H9 (cell line): ENCODE measurements at regions not wholly inside any gene's neighbourhood (a gene's known extent, or its start where the extent isn't known, plus 50 kb on each side); places are given as distances from the start of the nearest gene placed in this dataset.

ENCODE experiments used
- DNase-seq: peaks from one replicate; pipeline ENCODE4 v3.0.0-alpha.2; 2017
- H2AFZ ChIP-seq: one replicate; pipeline ENCODE4 v1.6.1; 2013; ENCODE audit warnings: mild to moderate bottlenecking, low read length, control low read depth, moderate library complexity
- H2AK5ac ChIP-seq: 2 replicates; pipeline ENCODE4 v1.6.1; 2013; ENCODE audit warnings: low read length, control low read depth, mixed read lengths; ENCODE audit not compliant: insufficient read length
- H2BK120ac ChIP-seq: one replicate; pipeline ENCODE4 v1.6.1; 2013; ENCODE audit warnings: low read depth, mild to moderate bottlenecking, low read length, control low read depth, inconsistent platforms; ENCODE audit not compliant: poor library complexity, severe bottlenecking
- H2BK12ac ChIP-seq: 2 replicates; pipeline ENCODE4 v1.6.1; 2013; ENCODE audit warnings: low read length, control low read depth, mixed read lengths, low read depth; ENCODE audit not compliant: insufficient read length
- H2BK15ac ChIP-seq: 2 replicates; pipeline ENCODE4 v1.6.1; 2013; ENCODE audit warnings: low read depth, low read length, control low read depth
- H2BK20ac ChIP-seq: one replicate; pipeline ENCODE4 v1.6.1; 2013; ENCODE audit warnings: low read depth, mild to moderate bottlenecking, low read length, control low read depth, inconsistent platforms; ENCODE audit not compliant: poor library complexity, severe bottlenecking
- H2BK5ac ChIP-seq: 2 replicates; pipeline ENCODE4 v1.6.1; 2013; ENCODE audit warnings: low read length, control low read depth, mixed read lengths; ENCODE audit not compliant: insufficient read length
- H3K14ac ChIP-seq: 2 replicates; pipeline ENCODE4 v1.6.1; 2013; ENCODE audit warnings: low read length, control low read depth; ENCODE audit not compliant: insufficient read depth
- H3K18ac ChIP-seq: 2 replicates; pipeline ENCODE4 v1.6.1; 2013; ENCODE audit warnings: low read depth, mild to moderate bottlenecking, mixed read lengths, low read length, control low read depth; ENCODE audit not compliant: insufficient read length
- H3K23ac ChIP-seq: 2 replicates; pipeline ENCODE4 v1.6.1; 2013; ENCODE audit warnings: low read length, control low read depth, mixed read lengths, low read depth; ENCODE audit not compliant: insufficient read length
- H3K23me2 ChIP-seq: 2 replicates; pipeline ENCODE4 v1.6.1; 2013; ENCODE audit warnings: low read depth, mild to moderate bottlenecking, mixed read lengths, low read length, control low read depth; ENCODE audit not compliant: insufficient read length, poor library complexity, severe bottlenecking
- H3K27ac ChIP-seq: 2 replicates; pipeline ENCODE4 v1.5.1; 2013; ENCODE audit warnings: low read length, control low read depth, mixed read lengths, low read depth; ENCODE audit not compliant: insufficient read length
- H3K27me3 ChIP-seq: 2 replicates; pipeline ENCODE4 v1.6.1; 2013; ENCODE audit warnings: low read length, control low read depth, inconsistent platforms; ENCODE audit not compliant: insufficient read depth
- H3K4ac ChIP-seq: 2 replicates; pipeline ENCODE4 v1.6.1; 2013; ENCODE audit warnings: low read depth, mild to moderate bottlenecking, control low read depth, inconsistent platforms, low read length, moderate library complexity
- H3K4me1 ChIP-seq: 2 replicates; pipeline ENCODE4 v1.6.1; 2013; ENCODE audit warnings: low read length, control low read depth, inconsistent platforms; ENCODE audit not compliant: insufficient read depth
- H3K4me2 ChIP-seq: 2 replicates; pipeline ENCODE4 v1.6.1; 2013; ENCODE audit warnings: low read length, control low read depth, mixed read lengths; ENCODE audit not compliant: insufficient read length, insufficient read depth
- H3K56ac ChIP-seq: 2 replicates; pipeline ENCODE4 v1.6.1; 2013; ENCODE audit warnings: low read depth, mild to moderate bottlenecking, mixed read lengths, low read length, control low read depth; ENCODE audit not compliant: insufficient read length
- H3K79me1 ChIP-seq: 2 replicates; pipeline ENCODE4 v1.6.1; 2013; ENCODE audit warnings: low read depth, mild to moderate bottlenecking, moderate library complexity, low read length, control low read depth, inconsistent platforms; ENCODE audit not compliant: insufficient read depth, poor library complexity, severe bottlenecking
- H3K79me2 ChIP-seq: 2 replicates; pipeline ENCODE4 v1.6.1; 2013; ENCODE audit warnings: low read length, control low read depth, inconsistent platforms; ENCODE audit not compliant: insufficient read depth
- H3K9ac ChIP-seq: 2 replicates; pipeline ENCODE4 v1.6.1; 2013; ENCODE audit warnings: low read length, control low read depth, mixed read lengths; ENCODE audit not compliant: insufficient read length; ENCODE audit errors: extremely low read depth
- H3K9me3 ChIP-seq: one replicate; pipeline ENCODE4 v1.6.1; 2013; ENCODE audit warnings: low read depth, low read length, inconsistent platforms; ENCODE audit not compliant: control insufficient read depth
- H3T11ph ChIP-seq: one replicate; pipeline ENCODE4 v1.6.1; 2013; ENCODE audit warnings: mild to moderate bottlenecking, low read length, control low read depth, inconsistent platforms
- H4K20me1 ChIP-seq: one replicate; pipeline ENCODE4 v1.6.1; 2013; ENCODE audit not compliant: control insufficient read depth, insufficient read length, insufficient read depth
- H4K5ac ChIP-seq: 2 replicates; pipeline ENCODE4 v1.6.1; 2013; ENCODE audit warnings: low read depth, mild to moderate bottlenecking, mixed read lengths, low read length, control low read depth; ENCODE audit not compliant: insufficient read length
- H4K8ac ChIP-seq: replicated peaks from 2 replicates; pipeline ENCODE4 v1.6.1; 2013; ENCODE audit warnings: low read length, control low read depth, mixed read lengths, low read depth; ENCODE audit not compliant: insufficient read length
- H4K91ac ChIP-seq: 2 replicates; pipeline ENCODE4 v1.6.1; 2013; ENCODE audit warnings: low read depth, mild to moderate bottlenecking, moderate library complexity, mixed read lengths, low read length, control low read depth; ENCODE audit not compliant: insufficient read length
- H3K27ac Mint-ChIP-seq, 3 experiments: 2 replicates in 2 of 3; 3 replicates in 1 of 3; pipeline ENCODE4 v1.8.0; 2020 to 2021; ENCODE audit warnings: mixed read lengths in 3 of 3, mild to moderate bottlenecking in 1 of 3, moderate library complexity in 1 of 3
- H3K27me3 Mint-ChIP-seq: 2 replicates; pipeline ENCODE4 v1.8.0; 2021; ENCODE audit warnings: low read depth, mild to moderate bottlenecking, moderate library complexity, mixed read lengths
- H3K36me3 Mint-ChIP-seq, 3 experiments: 2 replicates in 2 of 3; 3 replicates in 1 of 3; pipeline ENCODE4 v1.8.0; 2020 to 2021; ENCODE audit warnings: low read depth in 3 of 3, mixed read lengths in 3 of 3; ENCODE audit not compliant: insufficient read depth in 1 of 3
- H3K4me1 Mint-ChIP-seq, 2 experiments: 2 replicates each; pipeline ENCODE4 v1.8.0; 2020; ENCODE audit warnings: mixed read lengths in 2 of 2
- H3K4me3 Mint-ChIP-seq, 2 experiments: 2 replicates in 1 of 2; 3 replicates in 1 of 2; pipeline ENCODE4 v1.8.0; 2020 to 2021; ENCODE audit warnings: mild to moderate bottlenecking in 2 of 2, mixed read lengths in 2 of 2, moderate library complexity in 1 of 2
- H3K9me3 Mint-ChIP-seq, 2 experiments: 2 replicates in 1 of 2; 3 replicates in 1 of 2; pipeline ENCODE4 v1.8.0; 2020; ENCODE audit warnings: mild to moderate bottlenecking in 2 of 2, mixed read lengths in 2 of 2, moderate library complexity in 1 of 2
- TF ChIP-seq, protein P1 (sequence below): fragments of 200-600 bp; sonication (generic); conservative IDR thresholded peaks from 3 replicates; pipeline ENCODE4 v1.8.0; 2021; ENCODE audit warnings: antibody characterized with exemption, mild to moderate bottlenecking

DNA sequence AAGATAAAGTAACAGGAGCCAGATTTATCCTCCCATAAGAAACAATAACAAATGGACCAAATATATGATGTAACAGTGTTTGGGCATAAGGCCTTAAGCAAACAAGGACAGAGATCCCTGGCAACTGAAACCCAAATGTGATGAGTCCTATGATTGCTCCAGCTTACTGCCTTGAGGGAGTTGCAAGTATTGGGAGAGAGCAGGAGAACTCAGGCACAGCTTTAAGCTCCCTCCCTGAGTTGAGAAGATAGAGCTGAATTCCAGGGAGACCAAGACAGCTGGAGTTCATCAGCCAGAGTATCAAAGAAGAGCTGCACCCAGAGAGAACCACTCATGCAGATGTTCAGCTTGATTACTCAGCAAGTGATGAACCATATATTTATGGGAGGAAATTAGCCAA is 814.5 kb upstream of the RAB6C start:
- no peak for DNase-seq
- TF ChIP-seq, protein P1, sequence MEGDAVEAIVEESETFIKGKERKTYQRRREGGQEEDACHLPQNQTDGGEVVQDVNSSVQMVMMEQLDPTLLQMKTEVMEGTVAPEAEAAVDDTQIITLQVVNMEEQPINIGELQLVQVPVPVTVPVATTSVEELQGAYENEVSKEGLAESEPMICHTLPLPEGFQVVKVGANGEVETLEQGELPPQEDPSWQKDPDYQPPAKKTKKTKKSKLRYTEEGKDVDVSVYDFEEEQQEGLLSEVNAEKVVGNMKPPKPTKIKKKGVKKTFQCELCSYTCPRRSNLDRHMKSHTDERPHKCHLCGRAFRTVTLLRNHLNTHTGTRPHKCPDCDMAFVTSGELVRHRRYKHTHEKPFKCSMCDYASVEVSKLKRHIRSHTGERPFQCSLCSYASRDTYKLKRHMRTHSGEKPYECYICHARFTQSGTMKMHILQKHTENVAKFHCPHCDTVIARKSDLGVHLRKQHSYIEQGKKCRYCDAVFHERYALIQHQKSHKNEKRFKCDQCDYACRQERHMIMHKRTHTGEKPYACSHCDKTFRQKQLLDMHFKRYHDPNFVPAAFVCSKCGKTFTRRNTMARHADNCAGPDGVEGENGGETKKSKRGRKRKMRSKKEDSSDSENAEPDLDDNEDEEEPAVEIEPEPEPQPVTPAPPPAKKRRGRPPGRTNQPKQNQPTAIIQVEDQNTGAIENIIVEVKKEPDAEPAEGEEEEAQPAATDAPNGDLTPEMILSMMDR, result no peak

More for the DNA sequence above, 814.5 kb upstream of the RAB6C start:
- no peak overlapping the region for H3K14ac ChIP-seq
- peaks cover 3% of the 10 kb centered on the region for H3K27me3 Mint-ChIP-seq
- no peak overlapping the region for H4K8ac ChIP-seq
- H4K5ac ChIP-seq, result no peak overlapping the region
- H4K20me1 ChIP-seq, result no peaks in the 10 kb centered on the region
- no peak overlapping the region for H3K56ac ChIP-seq
- H3K23ac ChIP-seq, result no peak overlapping the region
- H3K4me1 ChIP-seq, result no peaks in the 10 kb centered on the region
- peaks cover 0 to 3% of the 10 kb centered on the region in 2 experiments; a peak in 2 of 5 replicates for H3K9me3 Mint-ChIP-seq
- no peak overlapping the region for H3K27ac Mint-ChIP-seq
- H3K27me3 ChIP-seq, result no peaks in the 10 kb centered on the region
- peaks cover 3 to 6% of the 10 kb centered on the region in 2 experiments; a peak in 2 of 4 replicates for H3K4me1 Mint-ChIP-seq
- no peak overlapping the region for H4K91ac ChIP-seq
- H2BK120ac ChIP-seq, result no peak overlapping the region
- no peak overlapping the region for H2BK12ac ChIP-seq
- no peak overlapping the region for H2BK15ac ChIP-seq
- no peaks in the 10 kb centered on the region for H3K23me2 ChIP-seq
- H2AFZ ChIP-seq, result no peak overlapping the region
- no peak overlapping the region for H2AK5ac ChIP-seq
- H3T11ph ChIP-seq, result no peak overlapping the region
- no peaks in the 10 kb centered on the region for H3K9me3 ChIP-seq
- H3K79me1 ChIP-seq, result no peaks in the 10 kb centered on the region
- no peaks in the 10 kb centered on the region for H3K36me3 Mint-ChIP-seq
- H2BK5ac ChIP-seq, result no peak overlapping the region
- H3K9ac ChIP-seq, result no peak overlapping the region
- H3K4me3 Mint-ChIP-seq, result no peak overlapping the region; a peak in 1 of 5 replicates
- no peak overlapping the region for H3K27ac ChIP-seq
- H3K4ac ChIP-seq, result no peak overlapping the region
- no peak overlapping the region for H3K4me2 ChIP-seq
- H3K18ac ChIP-seq, result no peak overlapping the region
- no peak overlapping the region for H2BK20ac ChIP-seq
- no peaks in the 10 kb centered on the region for H3K79me2 ChIP-seq
